ENCODE measurements at regions not wholly inside any gene's neighbourhood (a gene's known extent, or its start where the extent isn't known, plus 50 kb on each side); places are given as distances from the start of the nearest gene placed in this dataset.
A peak's percentile ranks its signal among the peaks of the same experiment; 100 is the strongest.

DNA sequence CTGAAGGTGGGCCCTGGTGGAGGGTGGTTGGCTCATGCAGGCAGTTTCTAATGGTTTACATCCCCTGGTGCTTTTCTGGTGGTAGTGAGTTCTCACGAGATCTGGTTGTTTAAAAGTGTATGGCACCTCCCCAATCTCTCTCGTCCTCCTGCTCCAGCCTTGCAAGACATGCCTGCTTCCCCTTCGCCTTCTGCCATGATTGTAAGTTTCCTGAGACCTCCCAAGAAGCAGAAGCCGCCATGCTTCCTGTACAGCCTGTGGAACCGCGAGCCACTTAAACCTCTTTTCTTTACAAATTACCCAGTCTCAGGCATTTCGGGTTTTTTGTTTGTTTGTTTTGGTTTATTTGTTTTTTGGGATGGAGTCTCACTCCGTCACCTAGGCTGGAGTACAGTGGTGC, 173.2 kb downstream of the MN1 start:
- no peak for FAIRE-seq
- H4K20me1 ChIP-seq (replicated peaks in 1 of 2; ENCODE audit: control insufficient read depth in 1 of 2, insufficient read depth in 2 of 2, low read length in 2 of 2): no peaks in the 10 kb centered on the region
- no peak for TF ChIP-seq NANOG (IDR thresholded peaks at IDR 0.05; ENCODE audit: insufficient read depth, low read depth, low read length, poor library complexity, severe bottlenecking)
- no peak for TF ChIP-seq CHD2 (IDR thresholded peaks at IDR 0.05; ENCODE audit: low read length)
- no peak for TF ChIP-seq JUND (IDR thresholded peaks at IDR 0.05; ENCODE audit: low read length)
- TF ChIP-seq GTF2F1 (IDR thresholded peaks at IDR 0.05; ENCODE audit: borderline replicate concordance, low read depth, low read length): no peak
- no peak for TF ChIP-seq RNF2 (IDR thresholded peaks at IDR 0.05; ENCODE audit: borderline replicate concordance, low read depth, low read length, missing control alignments, poor library complexity, severe bottlenecking)
- TF ChIP-seq SIX5 (IDR thresholded peaks at IDR 0.05; ENCODE audit: low read depth, low read length): no peak
- TF ChIP-seq ZNF274 (IDR thresholded peaks at IDR 0.05; ENCODE audit: borderline replicate concordance, extremely low read depth, low read length): no peak

More for the DNA sequence above, 173.2 kb downstream of the MN1 start:
- H3K79me1 ChIP-seq (ENCODE audit: low read depth, low read length): no peaks in the 10 kb centered on the region
- no peak overlapping the region for H2BK20ac ChIP-seq (ENCODE audit: low read length)
- no peak overlapping the region for H2BK15ac ChIP-seq (ENCODE audit: low read length)
- H3K14ac ChIP-seq (ENCODE audit: insufficient read length): no peak overlapping the region
- no peak overlapping the region for H3K18ac ChIP-seq (ENCODE audit: extremely low read depth, low read length)
- no peaks in the 10 kb centered on the region; a peak in 1 of 7 replicates for H3K27me3 ChIP-seq (replicated peaks in 1 of 4; ENCODE audit: control insufficient read depth in 3 of 4, extremely low read depth in 1 of 4, insufficient read depth in 3 of 4, low read length in 3 of 4)
- no peak overlapping the region for H3K27ac ChIP-seq (ENCODE audit: low read depth, low read length)
- H3K4me3 ChIP-seq (ENCODE audit: extremely low read depth in 1 of 4, insufficient read depth in 2 of 4, low read depth in 3 of 4, low read length in 4 of 4): no peak overlapping the region
- H3K79me2 ChIP-seq (ENCODE audit: control insufficient read depth in 1 of 2, insufficient read depth in 2 of 2, low read length in 2 of 2): no peaks in the 10 kb centered on the region
- H4K8ac ChIP-seq (ENCODE audit: extremely low read depth, insufficient read depth, low read length): no peak overlapping the region
- 84% methylated on average over 8 of the region's 8 CpGs; no CpG with 5 or more reads in 1 of the 2 experiments for WGBS, 2 experiments (ENCODE audit: extremely low coverage in 1 of 2, insufficient coverage in 1 of 2, insufficient read length in 1 of 2, insufficient replicate concordance in 2 of 2, low coverage in 1 of 2, low lambda C conversion rate in 2 of 2, missing lambda C conversion rate in 1 of 2)
- no peak overlapping the region for H3K56ac ChIP-seq (replicated peaks; ENCODE audit: insufficient read length, low read depth, low read length)
- no peak overlapping the region for H3K4me2 ChIP-seq (ENCODE audit: insufficient read depth in 1 of 2, low read depth in 2 of 2, low read length in 2 of 2)
- no peak overlapping the region for H2BK120ac ChIP-seq (replicated peaks; ENCODE audit: low read depth, low read length)
- no peak overlapping the region for H2AFZ ChIP-seq (ENCODE audit: low read length)
- H3K36me3 ChIP-seq (ENCODE audit: control insufficient read depth in 2 of 4, insufficient read depth in 4 of 4, low read length in 3 of 4): no peaks in the 10 kb centered on the region
- no peaks in the 10 kb centered on the region; a peak in 1 of 4 replicates for H3K9me3 ChIP-seq (ENCODE audit: insufficient read depth in 2 of 2, low read depth in 1 of 2, low read length in 1 of 2)
- peaks cover 6 to 20% (median 10%) of the 10 kb centered on the region in 4 experiments for H3K4me1 ChIP-seq (replicated peaks in 1 of 4; ENCODE audit: control insufficient read depth in 3 of 4, insufficient read depth in 4 of 4, low read length in 3 of 4)
- POLR2A ChIA-PET (ENCODE audit: partially characterized antibody): no interaction called here
- H3K9ac ChIP-seq (replicated peaks in 1 of 4; ENCODE audit: extremely low read depth in 1 of 4, low read depth in 3 of 4, low read length in 3 of 4): no peak overlapping the region
- no peak overlapping the region for H3K23ac ChIP-seq (ENCODE audit: insufficient read length)
- no peak overlapping the region for H3K4ac ChIP-seq (replicated peaks; ENCODE audit: insufficient read length, low read depth, low read length)
- no peak overlapping the region for H2BK12ac ChIP-seq (ENCODE audit: low read depth, low read length)
- H2BK5ac ChIP-seq (ENCODE audit: low read depth, low read length): no peak overlapping the region
- no peak overlapping the region for H4K5ac ChIP-seq (ENCODE audit: insufficient read length, low read depth, low read length)
- H4K91ac ChIP-seq (replicated peaks; ENCODE audit: insufficient read length, low read length): no peak overlapping the region
- DNase-seq (ENCODE audit: low read depth in 1 of 2, low spot score in 2 of 2): no peak
- CTCF ChIA-PET (ENCODE audit: partially characterized antibody): interaction anchor here (1.0 to 2.3 kb wide), 7 partner anchors 12 to 71 kb away, joined by 3 to 8 read pairs (median 4); no protein-coding TSS in a partner anchor
- peaks cover 7% of the 10 kb centered on the region; the same call in 1 of the 2 replicates for H3K23me2 ChIP-seq (ENCODE audit: low read depth, low read length)
- peak overlapping the region; percentile 72; the same call in 1 of the 2 replicates for H2AK5ac ChIP-seq (ENCODE audit: low read depth, low read length)

All from H1 (cell line).